Endothelial cell of umbilical vein (primary cell): ENCODE measurements at regions not wholly inside any gene's neighbourhood (a gene's known extent, or its start where the extent isn't known, plus 50 kb on each side); places are given as distances from the start of the nearest gene placed in this dataset.

ENCODE experiments used
- BruUV-seq: library from RNA; stranded (reverse); fragments of 400-500 nt; replicated peaks from 2 replicates; lab custom pipeline; 2021; lab: Mats Ljungman, UMichigan
- CTCF ChIA-PET: fragments of 300-600, 350-600 bp; sonication (Branson Sonifier 250); formaldehyde crosslinking; loops from one replicate; lab custom pipeline; 2021; ENCODE audit warnings: antibody characterized with exemption, inconsistent platforms; lab: Charles Lee
- POLR2A ChIA-PET: fragments of 300-600, 350-600 bp; sonication (Branson Sonifier 250); formaldehyde crosslinking; loops from one replicate; lab custom pipeline; 2021; ENCODE audit warnings: antibody characterized with exemption, inconsistent platforms; lab: Charles Lee
- DNase-seq: peaks from one replicate; pipeline ENCODE4 v3.0.0-alpha.2; 2011; ENCODE audit warnings: low read depth, low spot score
- FAIRE-seq: peaks from 2 replicates; lab custom pipeline; 2011; peaks lifted over from hg19 to GRCh38; lab: Jason Lieb, UNC
- H2AFZ ChIP-seq: 2 replicates; pipeline ENCODE4 v1.6.0; 2012; ENCODE audit warnings: low read depth, low read length, control low read depth, inconsistent platforms
- H3K27ac ChIP-seq: 2 replicates; pipeline ENCODE4 v1.5.1; 2011; ENCODE audit warnings: low read depth, mild to moderate bottlenecking, control low read depth, low read length, moderate library complexity; ENCODE audit not compliant: insufficient read depth
- H3K27me3 ChIP-seq, 2 experiments: 2 replicates each; pipeline versions ENCODE4 v1.6.0 to v1.6.1; 2011; ENCODE audit warnings: low read length in 2 of 2, mixed read lengths in 1 of 2; ENCODE audit not compliant: control insufficient read depth in 2 of 2, insufficient read depth in 2 of 2
- H3K36me3 ChIP-seq, 2 experiments: 2 replicates in 1 of 2; 3 replicates in 1 of 2; pipeline ENCODE4 v1.5.1; 2011; ENCODE audit warnings: low read length in 2 of 2, mild to moderate bottlenecking in 1 of 2, moderate library complexity in 1 of 2; ENCODE audit not compliant: control insufficient read depth in 2 of 2, insufficient read depth in 2 of 2; ENCODE audit errors: extremely low read depth in 1 of 2
- H3K4me1 ChIP-seq: 3 replicates; pipeline ENCODE4 v1.5.1; 2011; ENCODE audit warnings: mild to moderate bottlenecking, low read length; ENCODE audit not compliant: control insufficient read depth, insufficient read depth; ENCODE audit errors: extremely low read depth
- H3K4me2 ChIP-seq: 2 replicates; pipeline ENCODE4 v1.6.1; 2011; ENCODE audit warnings: low read length, control low read depth, mixed read lengths; ENCODE audit not compliant: insufficient read depth
- H3K4me3 ChIP-seq, 3 experiments: fragments of 200-600 bp in 1 of 3; sonication (generic), shearing (Covaris generic) in 1 of 3; replicated peaks in 1 of 3; 2 replicates each; pipeline ENCODE4 v1.5.1; 2011 to 2016; ENCODE audit warnings: control low read depth in 3 of 3, low read length in 3 of 3, mild to moderate bottlenecking in 2 of 3, inconsistent platforms in 1 of 3, low read depth in 1 of 3, moderate library complexity in 1 of 3; ENCODE audit not compliant: insufficient read depth in 1 of 3
- H3K79me2 ChIP-seq: 2 replicates; pipeline ENCODE4 v1.6.0; 2012; ENCODE audit warnings: low read length, inconsistent platforms; ENCODE audit not compliant: control insufficient read depth, insufficient read depth
- H3K9ac ChIP-seq: replicated peaks from 2 replicates; pipeline ENCODE3; 2011; ENCODE audit warnings: low read length, control low read depth; ENCODE audit not compliant: insufficient read depth; ENCODE audit errors: extremely low read depth
- H3K9me1 ChIP-seq: replicated peaks from 3 replicates; pipeline ENCODE4 v1.6.0; 2011; ENCODE audit warnings: mild to moderate bottlenecking, low read length; ENCODE audit not compliant: control insufficient read depth, insufficient read depth; ENCODE audit errors: extremely low read depth
- H3K9me3 ChIP-seq: replicated peaks from 2 replicates; pipeline ENCODE4 v1.5.1; 2012; ENCODE audit warnings: low read length, inconsistent platforms; ENCODE audit not compliant: control insufficient read depth, insufficient read depth
- H4K20me1 ChIP-seq: replicated peaks from 2 replicates; pipeline ENCODE3; 2011; ENCODE audit warnings: mild to moderate bottlenecking, low read length; ENCODE audit not compliant: control insufficient read depth, insufficient read depth; ENCODE audit errors: extremely low read depth
- EZH2 ChIP-seq: IDR thresholded peaks from 2 replicates; pipeline ENCODE4 v1.6.1; 2012; ENCODE audit warnings: borderline replicate concordance, low read depth, mild to moderate bottlenecking, moderate library complexity, low read length, inconsistent platforms; ENCODE audit not compliant: severe bottlenecking
- FOS ChIP-seq: IDR thresholded peaks from 2 replicates; pipeline ENCODE4 v1.6.1; 2011; ENCODE audit warnings: mild to moderate bottlenecking, low read length, moderate library complexity, borderline replicate concordance; ENCODE audit not compliant: insufficient read depth
- GATA2 ChIP-seq: IDR thresholded peaks from 2 replicates; pipeline ENCODE4 v1.7.0; 2011; ENCODE audit warnings: low read depth, mild to moderate bottlenecking, moderate library complexity, mixed read lengths, low read length; ENCODE audit not compliant: insufficient read length, insufficient read depth
- JUN ChIP-seq: IDR thresholded peaks from 2 replicates; pipeline ENCODE4 v1.6.1; 2011; ENCODE audit warnings: borderline replicate concordance, low read depth; ENCODE audit not compliant: insufficient read length, insufficient read depth
- MYC ChIP-seq: IDR thresholded peaks from one replicate; pipeline ENCODE4 v1.6.1; 2011; ENCODE audit warnings: mild to moderate bottlenecking, low read depth, low read length
- POLR2A ChIP-seq: IDR thresholded peaks from 2 replicates; pipeline ENCODE4 v1.6.1; 2012; ENCODE audit warnings: low read depth, mild to moderate bottlenecking, control low read depth, low read length
- POLR2AphosphoS5 ChIP-seq: IDR thresholded peaks from 2 replicates; pipeline ENCODE4 v1.6.1; 2012; ENCODE audit warnings: low read depth, mild to moderate bottlenecking, control low read depth, low read length, moderate library complexity; ENCODE audit not compliant: insufficient read depth
- dilution Hi-C: fragments of 300-500 bp; cut with MboI; formaldehyde crosslinking; loops from one replicate; pipeline ENCODE4 v1.15.0; 2019; ENCODE audit warnings: low sequenced_read_pairs; ENCODE audit not compliant: extremely low pct_ligation_motif_present
- intact Hi-C: fragments of 100-400 bp; cut with micrococcal nuclease; formaldehyde crosslinking; loops from one replicate; pipeline ENCODE4 v1.10.0; 2022
- TF ChIP-seq, protein P1 (sequence below): IDR thresholded peaks from 2 replicates; pipeline ENCODE4 v1.6.1; 2011; ENCODE audit not compliant: insufficient read depth, insufficient read length
- TF ChIP-seq, protein P2 (sequence below), 2 donors: IDR thresholded peaks; 1 replicate in 1 of 2; 2 replicates in 1 of 2; pipeline ENCODE4 v1.5.1; 2011; ENCODE audit warnings: low read length in 2 of 2, mild to moderate bottlenecking in 2 of 2, moderate library complexity in 2 of 2, control low read depth in 1 of 2, inconsistent platforms in 1 of 2, low read depth in 1 of 2; ENCODE audit not compliant: insufficient read depth in 1 of 2; ENCODE audit errors: extremely low read depth in 1 of 2

DNA sequence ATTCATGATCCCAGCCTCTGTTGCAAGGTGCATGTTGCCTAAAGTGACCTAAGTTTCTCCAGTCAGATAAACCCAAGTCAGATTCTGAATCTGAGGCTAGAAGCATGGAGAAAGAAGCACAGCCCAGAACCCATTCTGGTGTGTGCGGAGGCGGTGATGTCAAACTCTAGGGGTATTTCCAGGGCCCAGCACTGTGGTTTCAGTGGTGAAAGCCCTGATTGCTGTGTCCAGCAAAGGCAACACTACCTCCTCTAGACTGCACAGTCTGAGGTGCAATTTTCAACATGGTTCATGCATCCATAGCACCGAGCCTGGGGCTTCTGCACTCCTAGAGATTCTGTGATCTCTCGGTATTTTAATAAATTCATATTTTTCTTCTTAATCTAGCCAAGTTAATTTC, 264.8 kb upstream of the KLHL29 start:
- Histone ChIP-seq H3K27ac (no peak overlapping the region), H3K9ac (no peak overlapping the region), H2AFZ (no peak overlapping the region), H3K36me3 (no peaks in the 10 kb centered on the region), H3K9me1 (no peaks in the 10 kb centered on the region), H3K4me3 (no peak overlapping the region), H3K79me2 (no peaks in the 10 kb centered on the region), H3K9me3 (peaks cover 2% of the 10 kb centered on the region), H3K4me1 (no peaks in the 10 kb centered on the region), H3K4me2 (no peak overlapping the region), H3K27me3 (no peaks in the 10 kb centered on the region), H4K20me1 (no peaks in the 10 kb centered on the region)
- no TSS peak for BruUV-seq
- dilution Hi-C loops: no loop called here
- no peak for FAIRE-seq
- POLR2A ChIA-PET: no interaction called here
- no peak for DNase-seq
- intact Hi-C loops: no loop called here
- no peak for TF ChIP-seq POLR2AphosphoS5
- TF ChIP-seq, protein P1, sequence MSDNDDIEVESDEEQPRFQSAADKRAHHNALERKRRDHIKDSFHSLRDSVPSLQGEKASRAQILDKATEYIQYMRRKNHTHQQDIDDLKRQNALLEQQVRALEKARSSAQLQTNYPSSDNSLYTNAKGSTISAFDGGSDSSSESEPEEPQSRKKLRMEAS: no peak
- TF ChIP-seq FOS: no peak
- no peak for TF ChIP-seq POLR2A
- no peak for TF ChIP-seq JUN
- TF ChIP-seq MYC: no peak
- TF ChIP-seq, protein P2, sequence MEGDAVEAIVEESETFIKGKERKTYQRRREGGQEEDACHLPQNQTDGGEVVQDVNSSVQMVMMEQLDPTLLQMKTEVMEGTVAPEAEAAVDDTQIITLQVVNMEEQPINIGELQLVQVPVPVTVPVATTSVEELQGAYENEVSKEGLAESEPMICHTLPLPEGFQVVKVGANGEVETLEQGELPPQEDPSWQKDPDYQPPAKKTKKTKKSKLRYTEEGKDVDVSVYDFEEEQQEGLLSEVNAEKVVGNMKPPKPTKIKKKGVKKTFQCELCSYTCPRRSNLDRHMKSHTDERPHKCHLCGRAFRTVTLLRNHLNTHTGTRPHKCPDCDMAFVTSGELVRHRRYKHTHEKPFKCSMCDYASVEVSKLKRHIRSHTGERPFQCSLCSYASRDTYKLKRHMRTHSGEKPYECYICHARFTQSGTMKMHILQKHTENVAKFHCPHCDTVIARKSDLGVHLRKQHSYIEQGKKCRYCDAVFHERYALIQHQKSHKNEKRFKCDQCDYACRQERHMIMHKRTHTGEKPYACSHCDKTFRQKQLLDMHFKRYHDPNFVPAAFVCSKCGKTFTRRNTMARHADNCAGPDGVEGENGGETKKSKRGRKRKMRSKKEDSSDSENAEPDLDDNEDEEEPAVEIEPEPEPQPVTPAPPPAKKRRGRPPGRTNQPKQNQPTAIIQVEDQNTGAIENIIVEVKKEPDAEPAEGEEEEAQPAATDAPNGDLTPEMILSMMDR (IDR thresholded peaks at IDR 0.05; ENCODE audit: extremely low read depth in 1 of 2, insufficient read depth in 1 of 2, low read depth in 1 of 2, low read length in 2 of 2): no peak
- TF ChIP-seq EZH2: no peak
- TF ChIP-seq GATA2: no peak
- CTCF ChIA-PET: no interaction called here
